H9 (cell line): ENCODE measurements at regions not wholly inside any gene's neighbourhood (a gene's known extent, or its start where the extent isn't known, plus 50 kb on each side); places are given as distances from the start of the nearest gene placed in this dataset.

ENCODE experiments used
- DNase-seq: peaks from one replicate; pipeline ENCODE4 v3.0.0-alpha.2; 2017
- H2AFZ ChIP-seq: one replicate; pipeline ENCODE4 v1.6.1; 2013; ENCODE audit warnings: mild to moderate bottlenecking, low read length, control low read depth, moderate library complexity
- H2AK5ac ChIP-seq: 2 replicates; pipeline ENCODE4 v1.6.1; 2013; ENCODE audit warnings: low read length, control low read depth, mixed read lengths; ENCODE audit not compliant: insufficient read length
- H2BK120ac ChIP-seq: one replicate; pipeline ENCODE4 v1.6.1; 2013; ENCODE audit warnings: low read depth, mild to moderate bottlenecking, low read length, control low read depth, inconsistent platforms; ENCODE audit not compliant: poor library complexity, severe bottlenecking
- H2BK12ac ChIP-seq: 2 replicates; pipeline ENCODE4 v1.6.1; 2013; ENCODE audit warnings: low read length, control low read depth, mixed read lengths, low read depth; ENCODE audit not compliant: insufficient read length
- H2BK15ac ChIP-seq: 2 replicates; pipeline ENCODE4 v1.6.1; 2013; ENCODE audit warnings: low read depth, low read length, control low read depth
- H2BK20ac ChIP-seq: one replicate; pipeline ENCODE4 v1.6.1; 2013; ENCODE audit warnings: low read depth, mild to moderate bottlenecking, low read length, control low read depth, inconsistent platforms; ENCODE audit not compliant: poor library complexity, severe bottlenecking
- H2BK5ac ChIP-seq: 2 replicates; pipeline ENCODE4 v1.6.1; 2013; ENCODE audit warnings: low read length, control low read depth, mixed read lengths; ENCODE audit not compliant: insufficient read length
- H3K14ac ChIP-seq: 2 replicates; pipeline ENCODE4 v1.6.1; 2013; ENCODE audit warnings: low read length, control low read depth; ENCODE audit not compliant: insufficient read depth
- H3K18ac ChIP-seq: 2 replicates; pipeline ENCODE4 v1.6.1; 2013; ENCODE audit warnings: low read depth, mild to moderate bottlenecking, mixed read lengths, low read length, control low read depth; ENCODE audit not compliant: insufficient read length
- H3K23ac ChIP-seq: 2 replicates; pipeline ENCODE4 v1.6.1; 2013; ENCODE audit warnings: low read length, control low read depth, mixed read lengths, low read depth; ENCODE audit not compliant: insufficient read length
- H3K23me2 ChIP-seq: 2 replicates; pipeline ENCODE4 v1.6.1; 2013; ENCODE audit warnings: low read depth, mild to moderate bottlenecking, mixed read lengths, low read length, control low read depth; ENCODE audit not compliant: insufficient read length, poor library complexity, severe bottlenecking
- H3K27ac ChIP-seq: 2 replicates; pipeline ENCODE4 v1.5.1; 2013; ENCODE audit warnings: low read length, control low read depth, mixed read lengths, low read depth; ENCODE audit not compliant: insufficient read length
- H3K27me3 ChIP-seq: 2 replicates; pipeline ENCODE4 v1.6.1; 2013; ENCODE audit warnings: low read length, control low read depth, inconsistent platforms; ENCODE audit not compliant: insufficient read depth
- H3K4ac ChIP-seq: 2 replicates; pipeline ENCODE4 v1.6.1; 2013; ENCODE audit warnings: low read depth, mild to moderate bottlenecking, control low read depth, inconsistent platforms, low read length, moderate library complexity
- H3K4me1 ChIP-seq: 2 replicates; pipeline ENCODE4 v1.6.1; 2013; ENCODE audit warnings: low read length, control low read depth, inconsistent platforms; ENCODE audit not compliant: insufficient read depth
- H3K4me2 ChIP-seq: 2 replicates; pipeline ENCODE4 v1.6.1; 2013; ENCODE audit warnings: low read length, control low read depth, mixed read lengths; ENCODE audit not compliant: insufficient read length, insufficient read depth
- H3K56ac ChIP-seq: 2 replicates; pipeline ENCODE4 v1.6.1; 2013; ENCODE audit warnings: low read depth, mild to moderate bottlenecking, mixed read lengths, low read length, control low read depth; ENCODE audit not compliant: insufficient read length
- H3K79me1 ChIP-seq: 2 replicates; pipeline ENCODE4 v1.6.1; 2013; ENCODE audit warnings: low read depth, mild to moderate bottlenecking, moderate library complexity, low read length, control low read depth, inconsistent platforms; ENCODE audit not compliant: insufficient read depth, poor library complexity, severe bottlenecking
- H3K79me2 ChIP-seq: 2 replicates; pipeline ENCODE4 v1.6.1; 2013; ENCODE audit warnings: low read length, control low read depth, inconsistent platforms; ENCODE audit not compliant: insufficient read depth
- H3K9ac ChIP-seq: 2 replicates; pipeline ENCODE4 v1.6.1; 2013; ENCODE audit warnings: low read length, control low read depth, mixed read lengths; ENCODE audit not compliant: insufficient read length; ENCODE audit errors: extremely low read depth
- H3K9me3 ChIP-seq: one replicate; pipeline ENCODE4 v1.6.1; 2013; ENCODE audit warnings: low read depth, low read length, inconsistent platforms; ENCODE audit not compliant: control insufficient read depth
- H3T11ph ChIP-seq: one replicate; pipeline ENCODE4 v1.6.1; 2013; ENCODE audit warnings: mild to moderate bottlenecking, low read length, control low read depth, inconsistent platforms
- H4K20me1 ChIP-seq: one replicate; pipeline ENCODE4 v1.6.1; 2013; ENCODE audit not compliant: control insufficient read depth, insufficient read length, insufficient read depth
- H4K5ac ChIP-seq: 2 replicates; pipeline ENCODE4 v1.6.1; 2013; ENCODE audit warnings: low read depth, mild to moderate bottlenecking, mixed read lengths, low read length, control low read depth; ENCODE audit not compliant: insufficient read length
- H4K8ac ChIP-seq: replicated peaks from 2 replicates; pipeline ENCODE4 v1.6.1; 2013; ENCODE audit warnings: low read length, control low read depth, mixed read lengths, low read depth; ENCODE audit not compliant: insufficient read length
- H4K91ac ChIP-seq: 2 replicates; pipeline ENCODE4 v1.6.1; 2013; ENCODE audit warnings: low read depth, mild to moderate bottlenecking, moderate library complexity, mixed read lengths, low read length, control low read depth; ENCODE audit not compliant: insufficient read length
- H3K27ac Mint-ChIP-seq, 3 experiments: 2 replicates in 2 of 3; 3 replicates in 1 of 3; pipeline ENCODE4 v1.8.0; 2020 to 2021; ENCODE audit warnings: mixed read lengths in 3 of 3, mild to moderate bottlenecking in 1 of 3, moderate library complexity in 1 of 3
- H3K27me3 Mint-ChIP-seq: 2 replicates; pipeline ENCODE4 v1.8.0; 2021; ENCODE audit warnings: low read depth, mild to moderate bottlenecking, moderate library complexity, mixed read lengths
- H3K36me3 Mint-ChIP-seq, 3 experiments: 2 replicates in 2 of 3; 3 replicates in 1 of 3; pipeline ENCODE4 v1.8.0; 2020 to 2021; ENCODE audit warnings: low read depth in 3 of 3, mixed read lengths in 3 of 3; ENCODE audit not compliant: insufficient read depth in 1 of 3
- H3K4me1 Mint-ChIP-seq, 2 experiments: 2 replicates each; pipeline ENCODE4 v1.8.0; 2020; ENCODE audit warnings: mixed read lengths in 2 of 2
- H3K4me3 Mint-ChIP-seq, 2 experiments: 2 replicates in 1 of 2; 3 replicates in 1 of 2; pipeline ENCODE4 v1.8.0; 2020 to 2021; ENCODE audit warnings: mild to moderate bottlenecking in 2 of 2, mixed read lengths in 2 of 2, moderate library complexity in 1 of 2
- H3K9me3 Mint-ChIP-seq, 2 experiments: 2 replicates in 1 of 2; 3 replicates in 1 of 2; pipeline ENCODE4 v1.8.0; 2020; ENCODE audit warnings: mild to moderate bottlenecking in 2 of 2, mixed read lengths in 2 of 2, moderate library complexity in 1 of 2
- WGBS: extraction: QIAGEN DNeasy Blood & Tissue Kit; methylation state at CpG from one replicate; pipeline ENCODE4 v1.1.7; 2013; ENCODE audit warnings: missing lambda C conversion rate, low lambda C conversion rate, mixed read lengths; ENCODE audit not compliant: insufficient read length; ENCODE audit errors: extremely low coverage; 5-methylcytosine and 5-hydroxymethylcytosine counted together
- TF ChIP-seq, protein P1 (sequence below): fragments of 200-600 bp; sonication (generic); conservative IDR thresholded peaks from 3 replicates; pipeline ENCODE4 v1.8.0; 2021; ENCODE audit warnings: antibody characterized with exemption, mild to moderate bottlenecking

GRCh38 chr1:239856924-239857323 lies 234.8 kb upstream of the FMN2 start:
- Histone ChIP-seq H2AFZ (no peak overlapping the region), H2BK12ac (no peak overlapping the region), H2BK120ac (no peak overlapping the region), H3K79me2 (no peaks in the 10 kb centered on the region), H3K23me2 (no peaks in the 10 kb centered on the region), H4K91ac (no peak overlapping the region), H3K23ac (no peak overlapping the region), H3K27ac (no peak overlapping the region), H2AK5ac (no peak overlapping the region), H3K4me2 (no peak overlapping the region), H3K56ac (no peak overlapping the region), H2BK20ac (no peak overlapping the region), H2BK15ac (no peak overlapping the region), H3K18ac (no peak overlapping the region), H3K9ac (no peak overlapping the region), H2BK5ac (no peak overlapping the region), H3K9me3 (no peaks in the 10 kb centered on the region), H4K5ac (no peak overlapping the region), H3T11ph (no peak overlapping the region), H4K20me1 (no peaks in the 10 kb centered on the region), H3K4ac (no peak overlapping the region), H3K4me1 (no peaks in the 10 kb centered on the region), H4K8ac (no peak overlapping the region), H3K27me3 (no peaks in the 10 kb centered on the region), H3K14ac (no peak overlapping the region), H3K79me1 (no peaks in the 10 kb centered on the region)
- H3K9me3 Mint-ChIP-seq = no peaks in the 10 kb centered on the region
- H3K27ac Mint-ChIP-seq = no peak overlapping the region
- TF ChIP-seq, protein P1, sequence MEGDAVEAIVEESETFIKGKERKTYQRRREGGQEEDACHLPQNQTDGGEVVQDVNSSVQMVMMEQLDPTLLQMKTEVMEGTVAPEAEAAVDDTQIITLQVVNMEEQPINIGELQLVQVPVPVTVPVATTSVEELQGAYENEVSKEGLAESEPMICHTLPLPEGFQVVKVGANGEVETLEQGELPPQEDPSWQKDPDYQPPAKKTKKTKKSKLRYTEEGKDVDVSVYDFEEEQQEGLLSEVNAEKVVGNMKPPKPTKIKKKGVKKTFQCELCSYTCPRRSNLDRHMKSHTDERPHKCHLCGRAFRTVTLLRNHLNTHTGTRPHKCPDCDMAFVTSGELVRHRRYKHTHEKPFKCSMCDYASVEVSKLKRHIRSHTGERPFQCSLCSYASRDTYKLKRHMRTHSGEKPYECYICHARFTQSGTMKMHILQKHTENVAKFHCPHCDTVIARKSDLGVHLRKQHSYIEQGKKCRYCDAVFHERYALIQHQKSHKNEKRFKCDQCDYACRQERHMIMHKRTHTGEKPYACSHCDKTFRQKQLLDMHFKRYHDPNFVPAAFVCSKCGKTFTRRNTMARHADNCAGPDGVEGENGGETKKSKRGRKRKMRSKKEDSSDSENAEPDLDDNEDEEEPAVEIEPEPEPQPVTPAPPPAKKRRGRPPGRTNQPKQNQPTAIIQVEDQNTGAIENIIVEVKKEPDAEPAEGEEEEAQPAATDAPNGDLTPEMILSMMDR = no peak
- H3K4me3 Mint-ChIP-seq = no peak overlapping the region
- no CpG with 5 or more reads among the region's 1 CpG for WGBS
- H3K36me3 Mint-ChIP-seq = peaks cover 0 to 7% (median 4%) of the 10 kb centered on the region in 3 experiments; a peak in 3 of 7 replicates
- no peaks in the 10 kb centered on the region for H3K27me3 Mint-ChIP-seq
- H3K4me1 Mint-ChIP-seq = peaks cover 6 to 9% of the 10 kb centered on the region in 2 experiments
- DNase-seq = no peak
